ENCODE measurements at regions not wholly inside any gene's neighbourhood (a gene's known extent, or its start where the extent isn't known, plus 50 kb on each side); places are given as distances from the start of the nearest gene placed in this dataset.

DNA sequence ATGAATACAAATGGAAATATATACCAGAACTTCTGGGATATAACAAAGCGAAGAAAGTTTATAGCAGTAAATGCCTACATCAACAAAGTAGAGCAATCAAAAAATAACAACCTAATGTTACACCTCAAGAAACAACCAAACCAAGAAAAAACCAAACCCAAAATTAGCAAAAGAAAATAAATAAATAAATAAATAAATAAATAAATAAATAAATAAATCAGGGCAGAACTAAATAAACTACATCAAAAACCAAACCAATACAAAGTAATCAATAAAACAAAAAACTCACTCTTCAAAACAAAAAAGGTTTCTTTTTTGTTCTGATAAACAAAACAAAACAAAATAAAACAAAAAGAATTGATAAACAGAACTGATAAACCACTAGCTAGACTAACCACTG, 88.4 kb upstream of the SPIN4 start:
- no peak overlapping the region for H3K27ac ChIP-seq
- 100% methylated on average over 1 of the region's 1 CpG for WGBS, 2 donors
- intact Hi-C loops (cut with DNase I): no loop called here

GRCh38 chrX:63436865-63437264, 85.7 kb upstream of the SPIN4 start:
- Histone ChIP-seq H3K9me3 (no peaks in the 10 kb centered on the region), H3K4me3 (no peak overlapping the region), H3K4me1 (peaks cover 0 to 12% (median 0%) of the 10 kb centered on the region in 3 donors), H3K36me3 (peaks cover 0 to 4% (median 0%) of the 10 kb centered on the region in 3 donors), H3K27ac (no peak overlapping the region), H3K27me3 (no peaks in the 10 kb centered on the region)
- TF ChIP-seq, protein P1, sequence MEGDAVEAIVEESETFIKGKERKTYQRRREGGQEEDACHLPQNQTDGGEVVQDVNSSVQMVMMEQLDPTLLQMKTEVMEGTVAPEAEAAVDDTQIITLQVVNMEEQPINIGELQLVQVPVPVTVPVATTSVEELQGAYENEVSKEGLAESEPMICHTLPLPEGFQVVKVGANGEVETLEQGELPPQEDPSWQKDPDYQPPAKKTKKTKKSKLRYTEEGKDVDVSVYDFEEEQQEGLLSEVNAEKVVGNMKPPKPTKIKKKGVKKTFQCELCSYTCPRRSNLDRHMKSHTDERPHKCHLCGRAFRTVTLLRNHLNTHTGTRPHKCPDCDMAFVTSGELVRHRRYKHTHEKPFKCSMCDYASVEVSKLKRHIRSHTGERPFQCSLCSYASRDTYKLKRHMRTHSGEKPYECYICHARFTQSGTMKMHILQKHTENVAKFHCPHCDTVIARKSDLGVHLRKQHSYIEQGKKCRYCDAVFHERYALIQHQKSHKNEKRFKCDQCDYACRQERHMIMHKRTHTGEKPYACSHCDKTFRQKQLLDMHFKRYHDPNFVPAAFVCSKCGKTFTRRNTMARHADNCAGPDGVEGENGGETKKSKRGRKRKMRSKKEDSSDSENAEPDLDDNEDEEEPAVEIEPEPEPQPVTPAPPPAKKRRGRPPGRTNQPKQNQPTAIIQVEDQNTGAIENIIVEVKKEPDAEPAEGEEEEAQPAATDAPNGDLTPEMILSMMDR (IDR thresholded peaks at IDR 0.05): no peak
- TF ChIP-seq POLR2A (IDR thresholded peaks at IDR 0.05): no peak
- intact Hi-C loops (cut with DNase I): no loop called here
- WGBS, 2 donors: 40 to 54% methylated on average over 1 of the region's 1 CpG
- DNase-seq: no peak

More for the DNA sequence above, 88.4 kb upstream of the SPIN4 start:
- no peak overlapping the region for H3K4me3 ChIP-seq
- DNase-seq: no peak
- no peaks in the 10 kb centered on the region for H3K9me3 ChIP-seq
- H3K36me3 ChIP-seq: no peaks in the 10 kb centered on the region
- peaks cover 0 to 4% (median 0%) of the 10 kb centered on the region in 3 donors for H3K4me1 ChIP-seq
- TF ChIP-seq POLR2A (IDR thresholded peaks at IDR 0.05): no peak
- TF ChIP-seq, protein P1 (IDR thresholded peaks at IDR 0.05): no peak
- H3K27me3 ChIP-seq: no peaks in the 10 kb centered on the region

- Histone ChIP-seq H3K4me3 (no peak overlapping the region), H3K4me1 (peaks cover 0 to 12% (median 0%) of the 10 kb centered on the region in 3 donors), H3K9me3 (no peaks in the 10 kb centered on the region), H3K36me3 (peaks cover 0 to 5% (median 0%) of the 10 kb centered on the region in 3 donors), H3K27me3 (no peaks in the 10 kb centered on the region), H3K27ac (peak overlapping the region; percentile 29 to 58 (median 50))
- 64 to 78% methylated on average over 4 to 5 of the region's 6 CpGs for whole genome bisulfite sequencing, 2 donors
- intact Hi-C loops (cut with DNase I): no loop called here
- TF ChIP-seq, protein P1 (IDR thresholded peaks at IDR 0.05): no peak
- TF ChIP-seq POLR2A (IDR thresholded peaks at IDR 0.05): no peak
- DNase-seq: no peak
These were observed 83.5 kb upstream of the SPIN4 start for GRCh38 chrX:63434665-63435064.

DNA sequence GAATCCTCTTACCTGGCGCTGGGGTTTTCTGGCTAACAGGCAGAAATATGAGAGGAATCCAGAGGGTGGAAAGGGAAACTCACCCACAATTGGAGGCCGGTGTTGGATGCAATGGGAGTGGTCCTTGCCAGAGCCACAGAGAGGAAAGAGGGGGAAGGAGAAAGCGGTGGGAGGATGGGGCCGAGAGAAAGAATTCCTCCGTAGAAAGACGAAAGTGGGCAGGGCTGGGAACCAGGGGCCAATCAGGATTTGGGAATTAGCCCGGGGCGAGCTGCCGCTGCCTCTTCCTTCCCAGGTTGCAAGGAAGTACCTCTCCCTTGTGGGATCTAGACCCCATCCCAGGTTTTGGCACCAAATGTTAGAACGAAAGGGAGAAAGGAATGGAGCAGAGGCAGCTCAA, 83.1 kb upstream of the SPIN4 start:
- H3K4me3 ChIP-seq: no peak overlapping the region
- H3K36me3 ChIP-seq: peaks cover 0 to 5% (median 0%) of the 10 kb centered on the region in 3 donors
- intact Hi-C loops (cut with DNase I): no loop called here
- H3K4me1 ChIP-seq: peaks cover 0 to 12% (median 0%) of the 10 kb centered on the region in 3 donors
- WGBS, 2 donors: 93 to 100% methylated on average over 1 to 10 of the region's 10 CpGs
- H3K27me3 ChIP-seq: no peaks in the 10 kb centered on the region
- no peak for TF ChIP-seq POLR2A (IDR thresholded peaks at IDR 0.05)
- TF ChIP-seq, protein P1 (IDR thresholded peaks at IDR 0.05): no peak
- H3K27ac ChIP-seq: peak overlapping the region; percentile 29 to 58 (median 50)
- no peak for DNase-seq
- no peaks in the 10 kb centered on the region for H3K9me3 ChIP-seq

DNA sequence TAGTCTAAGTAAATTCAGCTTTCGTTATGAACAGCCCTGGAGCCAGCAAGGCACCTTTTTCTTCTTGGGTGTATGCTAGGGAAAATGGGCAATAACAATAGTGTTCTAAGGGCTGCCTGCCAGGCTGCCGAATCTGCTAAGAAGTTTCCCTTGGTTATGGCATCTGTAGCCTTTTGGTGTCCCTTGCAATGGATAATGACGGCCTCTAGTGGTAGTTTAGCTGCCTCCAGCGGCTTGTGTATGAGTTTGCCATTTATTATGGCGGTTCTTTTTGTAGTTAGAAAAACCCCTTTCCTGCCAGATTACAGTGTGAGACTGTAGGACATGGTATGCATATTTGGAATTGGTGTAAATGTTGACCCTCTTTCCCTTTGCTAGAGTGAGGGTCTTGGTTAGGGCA, 78.9 kb upstream of the SPIN4 start:
- Histone ChIP-seq H3K36me3 (peaks cover 0 to 5% (median 0%) of the 10 kb centered on the region in 3 donors), H3K27me3 (no peaks in the 10 kb centered on the region), H3K27ac (no peak overlapping the region), H3K4me1 (peaks cover 0 to 16% (median 0%) of the 10 kb centered on the region in 3 donors), H3K4me3 (no peak overlapping the region), H3K9me3 (no peaks in the 10 kb centered on the region)
- WGBS, 2 donors: 65 to 80% methylated on average over 1 to 5 of the region's 5 CpGs
- intact Hi-C loops (cut with DNase I): no loop called here
- no peak for DNase-seq
- TF ChIP-seq, protein P1 (IDR thresholded peaks at IDR 0.05): no peak
- no peak for TF ChIP-seq POLR2A (IDR thresholded peaks at IDR 0.05)
